GM12891 (cell line): ENCODE measurements at regions not wholly inside any gene's neighbourhood (a gene's known extent, or its start where the extent isn't known, plus 50 kb on each side); places are given as distances from the start of the nearest gene placed in this dataset.

Source experiments
- POLR2A ChIP-seq: IDR thresholded peaks from 2 replicates; pipeline ENCODE4 v1.6.1; 2011; ENCODE audit warnings: low read depth, low read length, control low read depth
- POLR2AphosphoS5 ChIP-seq: IDR thresholded peaks from 2 replicates; pipeline ENCODE4 v1.6.1; 2011; ENCODE audit warnings: low read depth, low read length, control low read depth
- TAF1 ChIP-seq: IDR thresholded peaks from 2 replicates; pipeline ENCODE4 v1.6.1; 2011; ENCODE audit warnings: low read depth, low read length, control low read depth

GRCh38 chr7:26459540-26460193, 168.0 kb downstream of the SNX10 start:
- TF ChIP-seq POLR2AphosphoS5 (no peak), TAF1 (no peak), POLR2A (no peak)
